ENCODE measurements at regions not wholly inside any gene's neighbourhood (a gene's known extent, or its start where the extent isn't known, plus 50 kb on each side); places are given as distances from the start of the nearest gene placed in this dataset.

GRCh38 chr2:2762913-2763312 lies 431.8 kb upstream of the MYT1L start:
- H3K9me3 ChIP-seq = peaks cover 0 to 12% (median 6%) of the 10 kb centered on the region in 4 donors
- H3K36me3 ChIP-seq = no peaks in the 10 kb centered on the region
- H3K4me3 ChIP-seq = no peak overlapping the region
- no peaks in the 10 kb centered on the region for H3K27me3 ChIP-seq
- TF ChIP-seq CTCF (IDR thresholded peaks at IDR 0.05) = no peak
- TF ChIP-seq EP300 (IDR thresholded peaks at IDR 0.05) = no peak
- TF ChIP-seq POLR2AphosphoS5 (IDR thresholded peaks at IDR 0.05) = no peak
- no peak for TF ChIP-seq POLR2A (IDR thresholded peaks at IDR 0.05; ENCODE audit: low read depth)
- WGBS = 78% methylated on average over 6 of the region's 11 CpGs
- no peak overlapping the region for H3K27ac ChIP-seq (replicated peaks in 1 of 4)
- peaks cover 0 to 25% (median 17%) of the 10 kb centered on the region in 4 donors for H3K4me1 ChIP-seq
- intact Hi-C loops (cut with DNase I) = no loop called here
- no peak for DNase-seq (ENCODE audit: extremely low spot score)

GRCh38 chr2:2762166-2762908 lies 431.3 kb upstream of the MYT1L start:
- intact Hi-C loops (cut with DNase I) = no loop called here
- TF ChIP-seq POLR2AphosphoS5 (IDR thresholded peaks at IDR 0.05) (no peak), EP300 (IDR thresholded peaks at IDR 0.05) (no peak), POLR2A (IDR thresholded peaks at IDR 0.05; ENCODE audit: low read depth) (no peak), CTCF (IDR thresholded peaks at IDR 0.05) (no peak)
- H3K27me3 ChIP-seq = no peaks in the 10 kb centered on the region
- no peak for DNase-seq (ENCODE audit: extremely low spot score)
- peaks cover 0 to 12% (median 6%) of the 10 kb centered on the region in 4 donors for H3K9me3 ChIP-seq
- H3K4me3 ChIP-seq = no peak overlapping the region
- H3K27ac ChIP-seq (replicated peaks in 1 of 4) = no peak overlapping the region
- H3K4me1 ChIP-seq = peaks cover 0 to 25% (median 17%) of the 10 kb centered on the region in 4 donors
- 82% methylated on average over 9 of the region's 17 CpGs for WGBS
- H3K36me3 ChIP-seq = no peaks in the 10 kb centered on the region

GRCh38 chr2:2758793-2759367 lies 427.8 kb upstream of the MYT1L start:
- Histone ChIP-seq H3K27ac (replicated peaks in 1 of 4) (no peak overlapping the region), H3K9me3 (peaks cover 0 to 12% (median 6%) of the 10 kb centered on the region in 4 donors), H3K4me3 (no peak overlapping the region), H3K4me1 (peaks cover 0 to 11% (median 10%) of the 10 kb centered on the region in 4 donors), H3K36me3 (no peaks in the 10 kb centered on the region), H3K27me3 (no peaks in the 10 kb centered on the region)
- no peak for DNase-seq (ENCODE audit: extremely low spot score)
- WGBS = 68% methylated on average over 10 of the region's 10 CpGs
- intact Hi-C loops (cut with DNase I) = no loop called here
- TF ChIP-seq CTCF (IDR thresholded peaks at IDR 0.05) (no peak), POLR2AphosphoS5 (IDR thresholded peaks at IDR 0.05) (no peak), POLR2A (IDR thresholded peaks at IDR 0.05; ENCODE audit: low read depth) (no peak), EP300 (IDR thresholded peaks at IDR 0.05) (no peak)

- no peak for DNase-seq (ENCODE audit: extremely low spot score)
- peaks cover 0 to 12% (median 6%) of the 10 kb centered on the region in 4 donors for H3K9me3 ChIP-seq
- intact Hi-C loops (cut with DNase I) = no loop called here
- H3K36me3 ChIP-seq = no peaks in the 10 kb centered on the region
- TF ChIP-seq POLR2AphosphoS5 (IDR thresholded peaks at IDR 0.05) (no peak), EP300 (IDR thresholded peaks at IDR 0.05) (no peak), CTCF (IDR thresholded peaks at IDR 0.05) (no peak), POLR2A (IDR thresholded peaks at IDR 0.05; ENCODE audit: low read depth) (no peak)
- H3K4me3 ChIP-seq = no peak overlapping the region
- H3K4me1 ChIP-seq = peaks cover 0 to 4% (median under 1%) of the 10 kb centered on the region in 4 donors
- no peak overlapping the region for H3K27ac ChIP-seq (replicated peaks in 1 of 4)
- H3K27me3 ChIP-seq = no peaks in the 10 kb centered on the region
- 85% methylated on average over 3 of the region's 3 CpGs for WGBS
These were observed 426.7 kb upstream of the MYT1L start for GRCh38 chr2:2757764-2758163.
